ENCODE measurements at regions not wholly inside any gene's neighbourhood (a gene's known extent, or its start where the extent isn't known, plus 50 kb on each side); places are given as distances from the start of the nearest gene placed in this dataset.

DNA sequence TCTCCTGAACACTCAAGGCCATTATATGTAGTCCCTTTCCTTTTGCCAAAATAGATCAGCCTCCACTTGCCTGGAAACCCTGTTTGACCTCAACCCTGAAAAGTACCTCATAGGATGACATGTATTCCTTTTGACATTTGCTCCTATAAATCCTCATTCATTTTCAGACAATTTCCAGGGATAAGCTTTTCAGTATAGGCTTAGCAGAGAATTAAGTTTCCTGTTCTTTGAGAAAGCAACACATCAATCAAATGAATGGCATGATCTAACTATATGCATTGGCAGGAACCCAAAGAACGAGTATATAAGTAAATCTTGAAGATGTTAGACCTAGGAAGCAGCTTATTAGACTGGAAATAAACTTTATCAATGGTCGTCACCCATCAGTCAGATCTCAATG lies 483.0 kb downstream of the CCDC85A start:
- no peak for DNase-seq

GRCh38 chr2:56671973-56672569 lies 488.3 kb downstream of the CCDC85A start:
- DNase-seq = no peak
- Histone ChIP-seq H3K4me1 (ENCODE audit: insufficient read depth) (no peaks in the 10 kb centered on the region), H3K4me3 (no peak overlapping the region), H3K36me3 (no peaks in the 10 kb centered on the region), H3K9me3 (no peaks in the 10 kb centered on the region), H3K27me3 (no peaks in the 10 kb centered on the region), H3K27ac (no peak overlapping the region)
- TF ChIP-seq POLR2A (IDR thresholded peaks at IDR 0.05) = no peak
- no peak for TF ChIP-seq EP300 (IDR thresholded peaks at IDR 0.05)
- TF ChIP-seq, protein P1, sequence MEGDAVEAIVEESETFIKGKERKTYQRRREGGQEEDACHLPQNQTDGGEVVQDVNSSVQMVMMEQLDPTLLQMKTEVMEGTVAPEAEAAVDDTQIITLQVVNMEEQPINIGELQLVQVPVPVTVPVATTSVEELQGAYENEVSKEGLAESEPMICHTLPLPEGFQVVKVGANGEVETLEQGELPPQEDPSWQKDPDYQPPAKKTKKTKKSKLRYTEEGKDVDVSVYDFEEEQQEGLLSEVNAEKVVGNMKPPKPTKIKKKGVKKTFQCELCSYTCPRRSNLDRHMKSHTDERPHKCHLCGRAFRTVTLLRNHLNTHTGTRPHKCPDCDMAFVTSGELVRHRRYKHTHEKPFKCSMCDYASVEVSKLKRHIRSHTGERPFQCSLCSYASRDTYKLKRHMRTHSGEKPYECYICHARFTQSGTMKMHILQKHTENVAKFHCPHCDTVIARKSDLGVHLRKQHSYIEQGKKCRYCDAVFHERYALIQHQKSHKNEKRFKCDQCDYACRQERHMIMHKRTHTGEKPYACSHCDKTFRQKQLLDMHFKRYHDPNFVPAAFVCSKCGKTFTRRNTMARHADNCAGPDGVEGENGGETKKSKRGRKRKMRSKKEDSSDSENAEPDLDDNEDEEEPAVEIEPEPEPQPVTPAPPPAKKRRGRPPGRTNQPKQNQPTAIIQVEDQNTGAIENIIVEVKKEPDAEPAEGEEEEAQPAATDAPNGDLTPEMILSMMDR (IDR thresholded peaks at IDR 0.05) = no peak
- 58 to 61% (median 60%) methylated on average over 5 of the region's 5 CpGs for WGBS, 3 donors
- intact Hi-C loops (cut with DNase I) = no loop called here

More for the DNA sequence above, 483.0 kb downstream of the CCDC85A start:
- TF ChIP-seq EP300 (IDR thresholded peaks at IDR 0.05) (no peak), POLR2A (IDR thresholded peaks at IDR 0.05) (no peak)
- TF ChIP-seq, protein P1 (IDR thresholded peaks at IDR 0.05) = no peak
- Histone ChIP-seq H3K27me3 (no peaks in the 10 kb centered on the region), H3K4me1 (ENCODE audit: insufficient read depth) (no peaks in the 10 kb centered on the region), H3K36me3 (no peaks in the 10 kb centered on the region), H3K9me3 (no peaks in the 10 kb centered on the region), H3K27ac (no peak overlapping the region), H3K4me3 (no peak overlapping the region)
- 38 to 43% (median 41%) methylated on average over 2 of the region's 2 CpGs for whole genome bisulfite sequencing, 3 donors
- intact Hi-C loops (cut with DNase I) = no loop called here

- no peak for DNase-seq
- intact Hi-C loops (cut with DNase I) = no loop called here
These were observed 490.3 kb downstream of the CCDC85A start for GRCh38 chr2:56674084-56674483.

GRCh38 chr2:56676966-56677365 lies 493.2 kb downstream of the CCDC85A start:
- Histone ChIP-seq H3K27me3 (no peaks in the 10 kb centered on the region), H3K36me3 (no peaks in the 10 kb centered on the region), H3K4me3 (no peak overlapping the region), H3K27ac (no peak overlapping the region), H3K9me3 (no peaks in the 10 kb centered on the region), H3K4me1 (ENCODE audit: insufficient read depth) (no peaks in the 10 kb centered on the region)
- TF ChIP-seq EP300 (IDR thresholded peaks at IDR 0.05) = no peak
- no peak for TF ChIP-seq POLR2A (IDR thresholded peaks at IDR 0.05)
- TF ChIP-seq, protein P1 (IDR thresholded peaks at IDR 0.05) = no peak
- DNase-seq = no peak
- 53 to 76% (median 60%) methylated on average over 2 of the region's 2 CpGs for WGBS, 3 donors
- intact Hi-C loops (cut with DNase I) = no loop called here

More at GRCh38 chr2:56674084-56674483, 490.3 kb downstream of the CCDC85A start:
- no peaks in the 10 kb centered on the region for H3K9me3 ChIP-seq
- H3K4me1 ChIP-seq (ENCODE audit: insufficient read depth) = no peaks in the 10 kb centered on the region
- H3K27ac ChIP-seq = no peak overlapping the region
- no peaks in the 10 kb centered on the region for H3K36me3 ChIP-seq
- no peaks in the 10 kb centered on the region for H3K27me3 ChIP-seq
- TF ChIP-seq, protein P1 (IDR thresholded peaks at IDR 0.05) = no peak
- TF ChIP-seq EP300 (IDR thresholded peaks at IDR 0.05) (no peak), POLR2A (IDR thresholded peaks at IDR 0.05) (no peak)
- H3K4me3 ChIP-seq = no peak overlapping the region

Measured in ovary (tissue), 7 donors.